ENCODE measurements at regions not wholly inside any gene's neighbourhood (a gene's known extent, or its start where the extent isn't known, plus 50 kb on each side); places are given as distances from the start of the nearest gene placed in this dataset.

DNA sequence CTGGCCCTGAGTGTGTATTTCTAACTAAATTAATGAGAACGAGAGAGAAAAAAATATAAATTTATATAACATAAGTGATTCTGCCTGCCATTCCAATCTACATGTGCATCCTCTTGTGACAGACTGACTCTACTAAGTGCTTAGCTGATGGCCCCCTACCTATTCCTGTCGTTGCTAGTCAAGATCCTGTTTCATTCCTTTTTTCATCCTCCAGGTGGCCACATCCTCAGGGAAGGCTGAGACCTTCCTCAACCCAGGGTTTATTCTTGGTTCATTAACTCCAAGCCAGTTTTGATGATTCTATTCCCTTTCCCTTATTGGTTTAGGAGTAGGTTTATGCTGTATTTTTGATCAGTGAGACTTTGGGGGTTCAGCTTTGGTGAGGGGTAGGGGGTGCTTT is 201.3 kb downstream of the C9orf152 start:
- TF ChIP-seq, protein P1, sequence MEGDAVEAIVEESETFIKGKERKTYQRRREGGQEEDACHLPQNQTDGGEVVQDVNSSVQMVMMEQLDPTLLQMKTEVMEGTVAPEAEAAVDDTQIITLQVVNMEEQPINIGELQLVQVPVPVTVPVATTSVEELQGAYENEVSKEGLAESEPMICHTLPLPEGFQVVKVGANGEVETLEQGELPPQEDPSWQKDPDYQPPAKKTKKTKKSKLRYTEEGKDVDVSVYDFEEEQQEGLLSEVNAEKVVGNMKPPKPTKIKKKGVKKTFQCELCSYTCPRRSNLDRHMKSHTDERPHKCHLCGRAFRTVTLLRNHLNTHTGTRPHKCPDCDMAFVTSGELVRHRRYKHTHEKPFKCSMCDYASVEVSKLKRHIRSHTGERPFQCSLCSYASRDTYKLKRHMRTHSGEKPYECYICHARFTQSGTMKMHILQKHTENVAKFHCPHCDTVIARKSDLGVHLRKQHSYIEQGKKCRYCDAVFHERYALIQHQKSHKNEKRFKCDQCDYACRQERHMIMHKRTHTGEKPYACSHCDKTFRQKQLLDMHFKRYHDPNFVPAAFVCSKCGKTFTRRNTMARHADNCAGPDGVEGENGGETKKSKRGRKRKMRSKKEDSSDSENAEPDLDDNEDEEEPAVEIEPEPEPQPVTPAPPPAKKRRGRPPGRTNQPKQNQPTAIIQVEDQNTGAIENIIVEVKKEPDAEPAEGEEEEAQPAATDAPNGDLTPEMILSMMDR (IDR thresholded peaks at IDR 0.05), result no peak
- no peak for TF ChIP-seq POLR2A (IDR thresholded peaks at IDR 0.05)
- TF ChIP-seq EP300 (IDR thresholded peaks at IDR 0.05), result no peak
- no peak for TF ChIP-seq POLR2AphosphoS5 (IDR thresholded peaks at IDR 0.05)
